ENCODE measurements at regions not wholly inside any gene's neighbourhood (a gene's known extent, or its start where the extent isn't known, plus 50 kb on each side); places are given as distances from the start of the nearest gene placed in this dataset.

- TF ChIP-seq CTCF (conservative IDR thresholded peaks at IDR 0.05; ENCODE audit: low read depth, low read length) (no peak), EZH2 (IDR thresholded peaks at IDR 0.05; ENCODE audit: borderline replicate concordance, low read depth, low read length, poor library complexity, severe bottlenecking) (no peak)
Measured at GRCh38 chr5:124477577-124477976, 268.9 kb downstream of the ZNF608 start.
